NCI-H82 treated with DMSO at 0.1 percent for 48 hours (cell line): ENCODE measurements at regions not wholly inside any gene's neighbourhood (a gene's known extent, or its start where the extent isn't known, plus 50 kb on each side); places are given as distances from the start of the nearest gene placed in this dataset.
"Not testable (repeated sequence)": the region's sequence is repeated elsewhere in the genome, so short reads cannot be mapped to it uniquely, and the experiment has no call there.

Experiments used
- DNase-seq: peaks from one replicate; lab custom pipeline; 2025; ENCODE audit not compliant: unreplicated experiment; lab: John Stamatoyannopoulos, UW

DNA sequence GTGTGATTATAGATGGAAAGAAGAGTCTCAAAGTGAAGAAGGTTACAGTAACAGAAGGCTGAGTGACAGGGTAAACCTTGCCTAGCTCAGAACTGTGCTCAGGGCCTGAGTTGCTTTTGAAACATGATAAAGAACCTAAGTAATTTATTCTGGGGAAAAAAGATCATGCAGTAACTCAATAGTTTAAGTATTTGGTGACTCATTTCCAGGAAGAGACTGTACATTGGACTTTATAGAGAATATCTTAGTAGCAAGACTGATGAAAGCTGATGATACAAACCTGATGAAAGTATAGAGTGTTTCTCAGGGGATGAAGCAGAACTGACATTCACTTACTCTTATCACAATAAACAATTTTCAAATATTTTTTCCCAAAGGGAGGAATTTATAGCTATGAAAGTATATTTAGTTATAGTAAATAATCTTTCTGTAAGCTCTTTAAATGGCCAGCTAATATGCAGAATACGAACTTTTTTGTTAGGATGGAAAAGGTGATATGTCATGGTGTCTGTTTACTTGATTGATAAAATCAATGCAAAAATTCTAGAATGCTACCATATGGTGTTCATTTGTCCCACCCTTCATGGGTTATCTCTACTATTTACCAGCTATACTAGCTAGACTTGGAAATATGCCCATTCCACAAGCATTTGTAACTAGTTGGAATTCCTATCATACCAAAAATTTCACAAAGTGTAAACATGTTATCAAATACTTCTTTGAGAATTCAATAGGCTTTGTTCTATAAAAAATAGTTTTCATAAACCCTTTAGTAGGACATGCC lies 1265.5 kb upstream of the ACVR2A start:
- DNase-seq: no peak

DNA sequence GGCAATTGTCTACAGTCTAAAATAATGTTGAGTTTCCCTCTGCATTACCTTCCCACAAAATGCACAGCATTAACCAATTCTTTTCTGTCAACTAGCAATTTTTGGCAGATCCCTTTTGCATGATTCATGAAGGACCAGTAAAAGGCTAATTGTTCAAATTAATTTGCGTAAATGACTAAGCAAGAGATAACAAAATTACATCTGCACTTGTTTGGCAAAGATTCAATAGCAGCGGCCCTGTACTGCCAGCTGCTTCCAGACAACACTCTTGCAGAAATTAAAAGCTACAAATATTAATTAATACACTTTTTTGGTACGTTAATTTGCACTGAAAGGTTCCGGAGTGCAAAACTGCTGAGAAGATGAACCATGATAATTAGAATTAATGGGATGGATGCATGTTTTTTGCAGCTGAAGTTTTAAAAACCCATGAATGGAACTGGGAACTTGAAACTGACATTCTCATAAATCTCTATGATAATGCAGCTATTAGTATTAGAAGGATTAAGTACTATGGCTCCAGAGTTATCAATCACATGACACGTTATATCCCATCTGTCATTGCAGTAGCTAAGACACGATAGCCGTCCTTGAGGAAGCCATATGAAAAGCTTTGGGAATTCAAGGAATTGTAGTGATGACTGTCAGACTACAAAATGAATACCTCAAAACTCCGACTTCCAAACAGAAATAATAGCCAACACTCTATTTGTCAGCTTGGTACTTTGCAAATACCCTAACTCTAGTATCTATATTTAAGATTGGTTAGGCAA lies 1268.3 kb upstream of the ACVR2A start:
- peak; percentile 73 for DNase-seq

DNA sequence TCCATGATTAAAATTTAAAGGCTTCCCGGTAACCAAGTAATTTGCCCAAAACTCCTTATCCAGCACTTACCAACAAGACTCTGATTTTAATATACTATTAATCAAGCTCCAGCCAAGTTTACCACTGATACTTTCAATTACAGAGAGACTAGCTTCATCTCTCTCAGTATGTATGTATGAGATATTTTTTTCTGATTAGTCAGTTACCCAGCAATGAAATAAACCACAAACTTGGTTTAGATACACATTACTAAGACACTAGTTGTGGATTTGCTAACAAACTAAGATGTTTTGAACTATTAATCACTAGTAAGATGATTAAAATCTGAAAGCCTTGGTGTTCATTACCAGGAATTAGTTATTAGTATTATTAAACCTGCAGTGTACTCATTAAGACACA lies 1272.2 kb upstream of the ACVR2A start:
- DNase-seq: no peak

DNA sequence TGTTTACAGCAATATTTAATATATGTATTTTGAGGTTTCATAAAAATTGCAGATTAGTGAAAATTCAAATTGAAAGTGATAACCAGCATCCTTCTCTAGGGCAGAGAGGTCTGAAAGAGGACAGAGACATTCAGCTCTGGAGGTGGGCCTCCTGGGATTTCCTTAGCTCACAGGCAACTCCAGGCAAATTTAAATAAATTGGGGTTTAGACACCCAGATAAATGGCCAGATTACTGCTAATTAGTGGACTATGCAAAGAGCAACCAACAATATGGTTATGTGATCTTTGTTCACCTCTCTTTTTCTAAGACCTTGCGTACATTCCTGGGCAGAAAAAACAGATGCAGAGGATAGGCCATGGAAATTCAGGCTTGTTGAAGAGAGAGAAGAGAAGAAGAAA lies 1282.8 kb upstream of the ACVR2A start:
- DNase-seq: no peak

DNA sequence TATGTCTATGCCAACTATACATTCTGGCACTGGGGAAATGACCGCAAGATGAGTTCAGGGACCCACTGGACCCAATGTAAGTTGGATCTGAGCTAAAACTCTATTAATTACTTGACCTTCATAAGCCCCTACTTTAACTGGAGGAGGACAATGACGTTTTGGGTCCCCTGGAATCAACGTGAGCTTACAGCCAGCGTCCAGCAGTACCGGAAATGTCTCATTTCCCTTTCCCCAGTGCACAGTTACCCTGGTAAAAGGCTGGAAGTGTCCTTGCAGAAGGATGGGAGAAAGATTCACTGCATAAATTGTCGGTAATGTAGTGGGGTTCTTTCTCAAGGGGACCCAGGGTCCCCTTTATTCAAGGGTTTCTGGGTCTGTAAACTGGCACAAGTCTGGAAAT lies 1297.6 kb upstream of the ACVR2A start:
- DNase-seq: no peak

DNA sequence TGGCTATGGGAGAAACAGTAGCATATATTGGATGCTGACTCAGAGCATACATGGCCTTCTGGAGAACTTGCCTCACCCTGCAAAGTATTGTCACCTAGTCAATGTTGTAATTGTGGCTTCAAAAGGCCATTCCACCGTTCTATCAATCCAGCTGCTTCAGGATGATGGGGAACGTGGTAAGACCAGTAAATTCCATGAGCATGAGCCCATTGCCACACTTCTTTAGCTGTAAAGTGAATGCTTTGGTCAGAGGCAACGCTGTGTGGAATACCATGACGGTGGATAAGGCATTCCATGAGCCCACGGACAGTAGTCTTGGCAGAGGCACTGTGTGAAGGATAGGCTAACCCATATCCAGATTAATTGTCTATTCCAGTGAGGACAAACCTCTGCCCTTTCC lies 1300.1 kb upstream of the ACVR2A start:
- no peak for DNase-seq

DNA sequence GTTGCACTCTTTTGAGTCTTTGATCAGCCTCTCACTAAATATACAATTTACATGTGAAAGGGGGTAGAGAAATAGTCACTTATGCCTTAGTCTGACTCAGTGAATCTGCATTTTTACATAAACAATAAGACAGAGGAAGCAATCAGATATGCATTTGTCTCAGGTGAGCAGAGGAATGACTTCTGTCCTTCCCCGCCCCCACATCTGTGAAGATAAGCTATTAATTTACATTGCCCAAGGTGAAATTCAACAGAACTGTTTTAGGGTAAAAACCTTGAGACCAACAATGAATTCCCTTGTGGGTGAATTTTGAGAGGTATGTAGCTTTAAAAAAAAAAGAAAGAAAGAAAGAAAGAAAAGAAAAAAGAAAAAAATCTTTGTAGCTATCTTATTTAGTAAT lies 1302.9 kb upstream of the ACVR2A start:
- DNase-seq: no peak

DNA sequence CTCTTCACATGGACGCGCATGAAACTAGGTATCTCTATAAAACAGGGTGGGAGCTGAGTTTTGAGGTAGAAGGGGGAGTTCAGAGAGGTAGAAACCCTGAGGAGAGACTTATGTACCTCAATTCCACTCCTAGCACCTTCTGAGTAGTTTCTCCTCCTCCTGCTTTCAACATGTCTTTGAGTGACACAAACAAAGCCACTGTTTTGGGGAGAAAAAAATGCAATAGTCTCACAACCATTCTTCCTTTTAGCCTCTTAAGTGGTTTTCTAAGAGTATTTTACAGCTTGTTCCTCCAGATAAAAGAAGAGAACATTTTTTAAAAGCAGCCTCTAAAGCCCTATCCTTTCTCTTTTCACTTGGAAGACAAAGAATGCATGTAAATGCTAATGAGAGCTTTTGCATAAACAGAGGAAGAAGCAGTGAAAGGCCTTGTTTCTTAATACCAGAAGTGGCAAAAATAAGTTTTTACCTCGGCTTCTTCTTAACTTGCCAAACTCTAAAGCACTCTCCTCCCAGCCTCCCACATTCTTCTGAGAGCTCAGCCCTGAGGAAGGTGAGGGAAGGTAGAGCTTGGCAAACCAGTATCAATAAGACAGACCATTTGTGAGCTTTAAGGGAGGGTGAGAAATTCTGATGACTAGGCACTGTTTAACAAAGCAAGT lies 1304.4 kb upstream of the ACVR2A start:
- DNase-seq: no peak

DNA sequence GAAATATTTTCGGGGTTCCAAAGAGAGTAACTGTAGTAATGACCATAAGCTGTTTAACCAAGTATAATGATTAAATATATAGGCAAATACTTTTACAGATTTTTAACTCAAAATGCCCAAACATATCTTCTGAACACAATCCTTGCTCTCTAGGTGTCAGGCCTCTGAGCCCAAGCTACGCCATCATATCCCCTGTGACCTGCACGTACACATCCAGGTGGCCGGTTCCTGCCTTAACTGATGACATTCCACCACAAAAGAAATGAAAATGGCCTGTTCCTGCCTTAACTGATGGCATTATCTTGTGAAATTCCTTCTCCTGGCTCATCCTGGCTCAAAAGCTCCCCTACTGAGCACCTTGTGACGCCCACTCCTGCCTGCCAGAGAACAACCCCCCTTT lies 1305.1 kb upstream of the ACVR2A start:
- not testable (repeated sequence) for DNase-seq

DNA sequence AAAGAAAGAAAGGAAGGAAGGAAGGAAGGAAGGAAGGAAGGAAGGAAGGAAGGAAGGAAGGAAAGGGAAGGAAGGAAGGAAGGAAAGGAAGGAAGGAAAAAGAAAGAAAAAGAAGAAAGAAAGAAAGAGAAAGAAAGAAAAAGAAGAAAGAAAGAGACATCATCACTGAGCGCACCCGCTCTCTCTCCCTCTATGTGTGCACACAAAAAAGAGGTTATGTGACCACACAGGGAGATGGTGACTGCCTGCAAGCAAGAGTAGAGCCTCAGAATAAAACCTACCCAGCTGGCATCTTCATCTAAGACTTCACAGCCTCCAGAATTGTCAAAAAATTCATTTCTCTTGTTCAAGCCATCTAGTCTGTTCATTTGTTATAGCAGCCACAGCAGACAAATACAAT lies 1307.4 kb upstream of the ACVR2A start:
- DNase-seq: no peak

DNA sequence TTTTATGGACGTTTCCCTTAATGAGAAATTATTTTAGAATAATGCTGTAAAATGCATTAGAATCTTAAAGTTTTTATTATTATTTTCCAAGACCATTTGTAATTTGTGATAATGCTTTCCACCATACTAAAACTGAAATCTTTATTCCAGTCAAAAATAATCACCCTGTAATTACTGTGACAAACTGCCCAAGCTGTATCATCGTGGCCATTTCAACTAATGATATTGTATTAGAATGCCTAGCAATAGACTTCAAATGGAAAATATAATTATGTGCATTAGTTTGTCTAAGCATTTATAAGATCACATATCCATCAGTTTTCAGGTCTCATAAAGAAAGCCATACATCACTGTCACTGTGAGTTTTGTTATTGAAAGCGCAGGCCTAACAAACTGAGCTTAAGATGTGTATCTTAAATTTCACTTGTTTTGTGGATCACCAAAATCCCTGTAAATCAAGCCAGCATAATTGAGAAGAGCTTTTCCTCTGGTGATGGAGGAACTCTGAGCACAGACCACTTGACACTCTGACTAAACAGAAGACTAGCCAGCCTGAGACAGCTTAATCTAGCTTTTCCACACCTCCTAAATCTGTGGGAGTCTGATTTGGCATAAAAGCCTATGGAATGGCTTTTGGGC lies 1312.2 kb upstream of the ACVR2A start:
- DNase-seq: peak; percentile 88

DNA sequence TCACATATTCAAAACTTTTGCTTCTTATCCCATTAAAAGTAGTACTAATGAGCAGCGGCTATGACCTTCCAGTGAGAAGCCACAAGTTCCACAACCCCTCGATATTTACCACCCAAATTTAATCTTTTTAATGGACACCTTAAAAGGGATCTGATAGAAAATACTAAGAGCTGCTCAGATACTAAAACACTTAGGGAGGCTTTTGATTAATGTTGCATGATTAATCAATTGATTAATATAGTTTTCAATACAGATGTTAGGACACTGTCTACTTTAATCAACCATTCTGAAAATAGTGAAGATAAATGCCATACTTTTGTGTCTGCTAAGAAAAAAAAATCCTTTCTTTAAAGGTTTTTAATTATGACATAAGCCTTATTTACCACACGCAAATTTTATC lies 1312.8 kb upstream of the ACVR2A start:
- DNase-seq: peak; percentile 86

DNA sequence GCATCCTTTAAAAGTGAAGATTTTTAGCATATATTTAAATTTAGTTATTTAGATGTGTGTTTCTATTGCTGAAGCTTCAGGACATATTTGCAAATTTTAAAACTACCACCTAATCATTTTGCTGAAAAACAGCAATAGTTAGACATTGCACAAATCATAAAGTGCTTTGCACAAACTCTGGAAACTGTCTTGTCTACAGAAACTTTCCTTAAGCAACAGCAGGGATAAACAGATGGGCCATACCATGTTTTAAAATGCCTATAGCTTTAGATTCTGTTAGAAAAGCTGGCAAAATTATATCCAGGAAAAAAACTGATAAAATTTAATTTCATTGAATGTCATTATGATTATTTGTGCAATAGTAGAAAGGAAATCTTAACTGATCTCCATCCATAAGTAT lies 1313.9 kb upstream of the ACVR2A start:
- no peak for DNase-seq

DNA sequence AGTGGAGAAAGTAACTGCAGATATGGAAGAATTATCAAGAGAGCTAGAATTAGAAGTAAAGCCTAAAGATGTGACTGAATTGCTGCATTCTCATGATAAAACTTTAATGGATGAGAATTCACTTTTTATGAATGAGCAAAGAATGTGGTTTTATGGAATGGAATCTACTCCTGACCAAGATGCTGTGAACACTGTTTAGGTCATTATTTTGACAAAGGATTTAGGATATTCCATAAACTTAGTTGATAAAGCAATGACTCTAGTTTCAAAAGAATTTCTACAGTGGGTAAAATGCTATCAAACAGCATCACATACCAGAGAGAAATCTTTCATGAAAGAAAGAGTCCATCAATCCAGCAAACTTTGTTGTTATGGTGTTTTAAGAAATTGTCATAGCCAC lies 1317.7 kb upstream of the ACVR2A start:
- DNase-seq: no peak

DNA sequence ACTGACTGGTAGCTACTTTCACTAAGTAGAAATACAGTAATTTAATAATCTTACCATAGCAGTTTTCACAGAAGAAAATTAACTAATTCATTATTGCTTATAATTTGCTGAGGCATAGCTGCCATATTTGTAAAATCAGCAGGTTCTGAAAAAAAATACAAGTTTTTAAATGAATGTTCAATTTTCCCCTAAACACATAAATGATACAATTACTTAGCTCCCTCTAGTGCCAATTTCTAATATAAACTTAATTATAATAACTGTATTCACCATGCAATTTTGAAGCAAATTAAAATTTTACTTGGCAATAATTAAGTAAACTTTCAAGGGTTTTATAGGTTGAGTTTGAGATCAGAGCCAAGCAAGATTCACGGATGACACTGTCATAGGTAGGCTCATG lies 1321.6 kb upstream of the ACVR2A start:
- DNase-seq: no peak

DNA sequence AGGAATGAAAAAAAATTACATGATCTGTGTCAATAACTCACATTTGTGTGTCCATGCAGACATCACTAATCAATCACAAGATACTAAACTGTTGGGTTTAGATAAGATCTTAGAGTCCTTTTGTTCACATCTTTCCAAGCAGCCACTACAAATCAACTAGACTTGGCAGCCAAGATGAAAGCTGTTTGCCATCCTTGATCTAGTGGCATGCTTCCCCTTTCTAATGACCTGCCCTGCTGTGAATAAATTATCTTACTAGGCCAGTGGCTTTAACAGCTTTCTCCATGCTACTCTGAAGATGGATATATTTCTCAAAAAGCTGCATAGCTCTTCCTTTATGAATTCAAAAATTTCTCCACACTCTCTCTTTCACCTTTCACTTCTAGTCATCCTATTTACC lies 1338.0 kb upstream of the ACVR2A start:
- DNase-seq: no peak

DNA sequence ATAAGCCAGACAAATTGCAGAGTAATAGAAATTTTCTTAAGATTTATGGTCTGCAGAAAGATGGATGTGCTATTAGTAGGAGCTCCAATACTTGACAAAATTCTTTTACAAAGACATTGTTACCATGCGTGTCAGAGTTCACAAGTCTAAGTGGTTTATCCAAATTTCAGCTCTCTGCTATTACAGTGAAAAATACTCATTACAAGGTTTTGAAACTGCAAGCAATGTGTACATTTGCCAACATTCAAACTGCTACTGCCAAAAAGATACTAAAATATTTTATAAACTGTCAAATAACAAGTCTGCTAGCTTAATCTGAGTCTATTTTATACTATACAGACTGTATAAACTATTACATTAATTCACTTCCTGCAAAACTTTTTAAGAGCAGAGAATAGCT lies 1341.5 kb upstream of the ACVR2A start:
- no peak for DNase-seq

DNA sequence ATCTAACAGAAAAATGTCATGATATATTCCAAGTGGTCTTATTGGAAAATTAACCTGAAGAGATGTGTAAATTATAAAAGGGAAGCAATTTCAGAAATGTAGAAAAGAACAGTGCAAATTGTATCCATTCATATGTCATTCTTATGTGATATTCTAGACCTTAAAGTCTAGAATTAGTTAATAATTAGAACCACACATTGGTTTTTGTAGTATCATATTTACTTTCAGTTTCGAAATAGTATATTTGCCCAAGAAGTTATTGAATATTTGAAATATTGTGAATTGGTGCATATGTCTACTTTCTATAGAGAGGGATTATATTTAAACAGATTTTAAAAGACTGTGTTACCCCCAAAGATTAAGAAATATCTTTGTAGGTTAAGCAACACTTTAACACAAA lies 1348.6 kb upstream of the ACVR2A start:
- no peak for DNase-seq

DNA sequence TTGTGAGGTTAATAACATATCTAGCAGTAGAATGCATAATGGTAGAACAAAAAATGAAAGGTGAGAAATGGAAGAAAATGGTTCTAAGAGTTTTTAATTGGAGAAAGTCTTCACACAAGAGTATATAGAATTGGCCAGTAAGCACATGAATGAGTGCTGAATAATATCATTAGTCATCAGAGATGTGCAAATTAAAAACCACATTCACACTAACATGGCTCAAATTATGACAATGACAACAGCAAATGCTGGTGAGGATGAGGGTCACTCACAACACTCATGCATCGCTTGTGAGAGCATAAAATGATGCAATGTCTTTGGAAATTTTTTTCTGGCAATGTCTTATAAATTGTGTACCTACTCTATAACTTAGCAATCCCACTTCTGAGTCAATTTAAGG lies 1355.4 kb upstream of the ACVR2A start:
- DNase-seq: no peak

DNA sequence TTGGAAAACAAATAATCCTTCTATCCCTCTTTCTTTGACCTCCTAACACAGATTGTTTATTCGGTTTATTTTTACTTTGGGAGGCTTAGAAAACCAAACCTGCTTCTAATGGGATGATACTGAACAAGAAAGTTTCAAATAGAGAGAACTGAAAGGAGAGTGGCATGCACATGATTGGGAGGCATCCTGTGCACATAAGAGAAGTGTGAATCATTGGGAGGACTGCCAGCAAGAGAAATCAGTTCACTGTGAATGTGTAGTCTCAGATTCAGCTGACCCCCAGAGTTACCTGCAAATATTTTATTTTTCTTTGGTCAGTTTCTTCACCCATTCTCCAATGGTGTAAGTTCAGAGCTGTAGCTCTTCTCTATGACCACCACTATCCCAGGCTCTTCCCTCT lies 1363.2 kb upstream of the ACVR2A start:
- no peak for DNase-seq

DNA sequence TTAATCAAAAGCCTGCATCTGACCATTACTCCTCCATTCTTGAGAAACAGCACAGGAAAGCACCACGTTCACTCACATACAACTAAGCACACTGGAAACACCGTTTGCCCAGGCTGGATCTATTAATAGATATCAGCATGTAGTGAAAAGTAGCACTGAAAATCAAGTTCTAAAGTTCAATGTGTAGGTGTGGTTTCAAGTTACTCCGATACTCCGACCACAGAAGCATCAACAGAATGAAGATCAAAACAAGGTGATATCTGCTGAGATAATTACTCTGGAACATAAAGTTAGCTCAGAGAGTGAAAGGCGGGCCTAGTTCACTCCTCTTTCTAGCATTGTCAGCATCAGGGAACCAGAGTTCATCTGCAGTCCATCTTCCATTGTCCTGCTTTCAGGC lies 1367.4 kb upstream of the ACVR2A start:
- DNase-seq: no peak

DNA sequence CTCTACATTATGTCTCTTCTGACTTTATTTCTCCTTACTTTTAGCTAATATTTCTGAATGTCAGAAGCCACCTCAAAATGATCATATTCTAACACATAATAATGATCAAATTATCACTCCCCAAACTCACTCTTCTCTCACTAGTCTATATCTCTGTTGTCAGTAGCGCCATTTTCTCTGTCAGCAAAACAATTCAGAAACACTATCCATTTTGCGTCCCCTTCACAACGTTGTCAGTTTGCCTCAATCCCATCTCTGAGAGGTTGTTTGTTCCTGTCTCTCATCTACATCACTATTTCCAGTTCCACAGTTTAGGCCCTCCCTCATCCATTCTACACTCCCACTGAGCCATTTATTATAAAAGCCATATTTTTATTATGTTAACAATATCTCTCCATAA lies 1376.3 kb upstream of the ACVR2A start:
- DNase-seq: no peak
